ENCODE measurements at regions not wholly inside any gene's neighbourhood (a gene's known extent, or its start where the extent isn't known, plus 50 kb on each side); places are given as distances from the start of the nearest gene placed in this dataset.

GRCh38 chr14:26132061-26132645 lies 465.7 kb downstream of the NOVA1 start:
- DNase-seq (ENCODE audit: low read depth in 1 of 2, low spot score in 1 of 2) = no peak

GRCh38 chr14:26130690-26131089 lies 467.1 kb downstream of the NOVA1 start:
- POLR2A ChIA-PET = no interaction called here
- CTCF ChIA-PET = interaction anchor here (1.1 kb wide), 1 partner anchor 33 kb away, joined by 4 read pairs; no protein-coding TSS in a partner anchor
- Histone ChIP-seq H3K4me1 (no peaks in the 10 kb centered on the region), H3K27ac (no peak overlapping the region), H3K4me3 (no peak overlapping the region), H3K4me2 (no peak overlapping the region), H3K9me3 (no peaks in the 10 kb centered on the region)
- 46% methylated on average over 1 of the region's 1 CpG for WGBS (ENCODE audit: missing lambda C conversion rate)
- FAIRE-seq = no peak
- no peak for ATAC-seq
- TF ChIP-seq ZNF302 (CRISPR knock-in tag; IDR thresholded peaks at IDR 0.05) (no peak), HOXB13 (CRISPR knock-in tag; IDR thresholded peaks at IDR 0.05; ENCODE audit: low read depth) (no peak), FOSL2 (IDR thresholded peaks at IDR 0.05) (no peak), FOSL2 (CRISPR knock-in tag; IDR thresholded peaks at IDR 0.05) (no peak), CBX8 (IDR thresholded peaks at IDR 0.05) (no peak), CHD4 (IDR thresholded peaks at IDR 0.05; ENCODE audit: borderline replicate concordance) (no peak), CTCF (IDR thresholded peaks at IDR 0.05) (no peak), RARB (CRISPR knock-in tag; IDR thresholded peaks at IDR 0.05) (no peak), MAX (IDR thresholded peaks at IDR 0.05) (no peak), TFCP2L1 (CRISPR knock-in tag; IDR thresholded peaks at IDR 0.05) (no peak), NFE2L2 (conservative IDR thresholded peaks at IDR 0.05; ENCODE audit: low read length) (no peak), POLR2AphosphoS2 (conservative IDR thresholded peaks at IDR 0.05; ENCODE audit: low read length) (no peak), JUNB (IDR thresholded peaks at IDR 0.05) (no peak), GATA3 (IDR thresholded peaks at IDR 0.05; ENCODE audit: borderline replicate concordance) (no peak), CBX2 (IDR thresholded peaks at IDR 0.05; ENCODE audit: borderline replicate concordance, low read depth) (no peak), FOXS1 (CRISPR knock-in tag; IDR thresholded peaks at IDR 0.05) (no peak), POLR2A (IDR thresholded peaks at IDR 0.05; ENCODE audit: low read length) (no peak)
- no peak for DNase-seq (ENCODE audit: low read depth in 1 of 2, low spot score in 1 of 2)

More at GRCh38 chr14:26132061-26132645, 465.7 kb downstream of the NOVA1 start:
- ATAC-seq = no peak
- FAIRE-seq = no peak
- Histone ChIP-seq H3K27ac (no peak overlapping the region), H3K4me1 (no peaks in the 10 kb centered on the region), H3K9me3 (no peaks in the 10 kb centered on the region), H3K4me2 (no peak overlapping the region), H3K4me3 (no peak overlapping the region)
- ChIA-PET POLR2A (no interaction called here), CTCF (no interaction called here)
- TF ChIP-seq KDM5A (IDR thresholded peaks at IDR 0.05) = no peak
- TF ChIP-seq HOXB5 (CRISPR knock-in tag; IDR thresholded peaks at IDR 0.05) = no peak
- no peak for TF ChIP-seq ESRRA (IDR thresholded peaks at IDR 0.05; ENCODE audit: borderline replicate concordance, low read length)
- no peak for TF ChIP-seq PBX3 (IDR thresholded peaks at IDR 0.05)
- no peak for TF ChIP-seq CEBPB (IDR thresholded peaks at IDR 0.05)
- no peak for TF ChIP-seq JUNB (IDR thresholded peaks at IDR 0.05)
- no peak for TF ChIP-seq RARB (CRISPR knock-in tag; IDR thresholded peaks at IDR 0.05)
- TF ChIP-seq HOXB13 (CRISPR knock-in tag; IDR thresholded peaks at IDR 0.05; ENCODE audit: low read depth) = no peak
- no peak for TF ChIP-seq TFCP2L1 (CRISPR knock-in tag; IDR thresholded peaks at IDR 0.05)
- TF ChIP-seq RFX5 (IDR thresholded peaks at IDR 0.05) = no peak
- TF ChIP-seq KDM1A (IDR thresholded peaks at IDR 0.05; ENCODE audit: low read depth) = no peak
- TF ChIP-seq GATA3 (IDR thresholded peaks at IDR 0.05; ENCODE audit: borderline replicate concordance) = no peak
- TF ChIP-seq EHMT2 (IDR thresholded peaks at IDR 0.05; ENCODE audit: low read depth) = no peak
- no peak for TF ChIP-seq NR3C1 (IDR thresholded peaks at IDR 0.05)
- TF ChIP-seq USF2 (IDR thresholded peaks at IDR 0.05) = no peak
- TF ChIP-seq CBX8 (IDR thresholded peaks at IDR 0.05) = no peak
- TF ChIP-seq CBX2 (IDR thresholded peaks at IDR 0.05; ENCODE audit: borderline replicate concordance, low read depth) = no peak

Data from A549 (cell line).